Activated naive CD4-positive, alpha-beta T cell treated with anti-CD3 and anti-CD28 coated beads, Interleukin-2, amount 10 ng/mL, durations not matched to agents 7 days and 5 days (primary cell): ENCODE measurements at regions not wholly inside any gene's neighbourhood (a gene's known extent, or its start where the extent isn't known, plus 50 kb on each side); places are given as distances from the start of the nearest gene placed in this dataset.

ENCODE experiments used
- CTCF ChIA-PET: fragments of 350-600 bp; sonication (Branson Sonifier 250); formaldehyde crosslinking; loops from one replicate; lab custom pipeline; 2021; ENCODE audit warnings: antibody characterized with exemption; lab: Charles Lee
- DNase-seq: peaks from one replicate; pipeline ENCODE4 v3.0.0-alpha.2; 2020
- H3K27ac Mint-ChIP-seq: one replicate; pipeline ENCODE4 v1.8.0; 2021; ENCODE audit warnings: mild to moderate bottlenecking, moderate library complexity, mixed read lengths
- H3K27me3 Mint-ChIP-seq: one replicate; pipeline ENCODE4 v1.8.0; 2021; ENCODE audit warnings: mild to moderate bottlenecking, mixed read lengths
- H3K36me3 Mint-ChIP-seq: one replicate; pipeline ENCODE4 v1.8.0; 2021; ENCODE audit warnings: mixed read lengths
- H3K4me1 Mint-ChIP-seq: one replicate; pipeline ENCODE4 v1.8.0; 2021; ENCODE audit warnings: mixed read lengths
- H3K4me3 Mint-ChIP-seq: one replicate; pipeline ENCODE4 v1.8.0; 2021; ENCODE audit warnings: mild to moderate bottlenecking, moderate library complexity, mixed read lengths
- H3K9me3 Mint-ChIP-seq: one replicate; pipeline ENCODE4 v1.8.0; 2021; ENCODE audit warnings: mixed read lengths

- CTCF ChIA-PET, result no interaction called here
- Mint-ChIP-seq H3K27me3 (peaks cover 72% of the 10 kb centered on the region), H3K36me3 (no peaks in the 10 kb centered on the region), H3K4me3 (no peak overlapping the region), H3K9me3 (peaks cover 20% of the 10 kb centered on the region), H3K4me1 (no peaks in the 10 kb centered on the region), H3K27ac (no peak overlapping the region)
- no peak for DNase-seq
Measured at GRCh38 chr17:73731733-73732132, 87.5 kb upstream of the SDK2 start.

DNA sequence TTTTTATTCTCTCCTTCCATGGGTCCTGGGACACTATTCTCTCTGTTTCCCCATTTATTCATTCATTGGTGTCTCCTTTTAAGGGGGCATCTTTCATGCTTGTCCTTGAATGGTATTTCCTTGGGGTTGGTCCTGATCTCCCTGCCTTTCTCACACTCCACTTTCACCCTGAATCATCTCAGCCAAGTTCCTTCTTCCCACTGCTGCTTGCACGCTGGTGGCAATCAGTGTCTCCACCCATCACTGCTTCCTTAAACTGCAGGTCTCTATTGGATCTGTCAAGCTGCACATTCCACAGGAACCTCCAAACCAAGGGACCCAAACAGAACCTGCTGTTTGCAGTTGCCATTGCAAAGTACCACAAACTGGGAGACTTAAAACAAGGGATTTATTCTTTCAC, 89.3 kb upstream of the SDK2 start:
- no peak for DNase-seq
- Mint-ChIP-seq H3K4me3 (no peak overlapping the region), H3K9me3 (peaks cover 20% of the 10 kb centered on the region), H3K27ac (no peak overlapping the region), H3K36me3 (no peaks in the 10 kb centered on the region), H3K4me1 (no peaks in the 10 kb centered on the region), H3K27me3 (peaks cover 75% of the 10 kb centered on the region)
- CTCF ChIA-PET, result no interaction called here

GRCh38 chr17:73735245-73735644, 91.0 kb upstream of the SDK2 start:
- CTCF ChIA-PET, result no interaction called here
- no peak overlapping the region for H3K4me3 Mint-ChIP-seq
- peaks cover 80% of the 10 kb centered on the region for H3K27me3 Mint-ChIP-seq
- H3K4me1 Mint-ChIP-seq, result no peaks in the 10 kb centered on the region
- H3K9me3 Mint-ChIP-seq, result peaks cover 16% of the 10 kb centered on the region
- no peak for DNase-seq
- no peak overlapping the region for H3K27ac Mint-ChIP-seq
- no peaks in the 10 kb centered on the region for H3K36me3 Mint-ChIP-seq

DNA sequence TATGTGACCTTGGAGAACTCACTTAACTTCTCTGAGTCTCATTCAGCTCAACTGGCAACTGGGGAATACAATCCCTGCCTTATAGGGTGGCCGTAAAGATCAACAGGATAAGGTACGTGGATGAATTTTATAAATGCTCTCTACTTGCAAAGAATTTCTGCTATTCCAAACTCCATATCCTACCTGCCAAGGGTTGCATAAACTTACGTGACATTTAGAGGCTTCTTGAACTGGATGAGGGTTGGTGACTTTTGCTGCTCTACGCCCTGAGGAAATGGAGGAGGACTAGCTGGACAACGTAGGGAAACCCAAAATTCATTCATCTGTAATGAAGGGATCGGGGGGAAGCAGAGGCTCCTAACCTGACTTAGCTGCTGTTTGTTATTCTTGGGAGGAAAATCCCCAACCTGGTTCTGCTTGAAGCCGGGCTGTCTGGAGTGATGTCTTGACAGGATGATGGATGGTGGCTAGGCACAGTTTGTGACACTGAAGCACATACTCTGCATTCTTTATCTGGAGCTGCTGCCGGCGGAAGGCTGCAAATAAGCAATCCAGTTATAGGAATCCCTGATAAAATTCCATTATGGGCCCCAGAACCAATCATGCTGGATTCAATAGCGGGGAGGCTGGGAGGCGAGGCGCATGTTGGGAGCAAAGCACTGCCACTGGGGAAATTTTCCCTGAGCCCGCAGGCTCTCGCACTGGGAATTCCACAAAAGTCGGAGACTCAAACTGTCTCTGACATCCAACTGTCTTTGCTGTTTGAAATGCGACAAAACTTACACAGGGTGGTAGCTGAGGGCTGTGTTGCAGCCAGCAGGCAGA, 94.7 kb upstream of the SDK2 start:
- peaks cover 96% of the 10 kb centered on the region for H3K27me3 Mint-ChIP-seq
- H3K27ac Mint-ChIP-seq, result no peak overlapping the region
- no peaks in the 10 kb centered on the region for H3K9me3 Mint-ChIP-seq
- CTCF ChIA-PET, result no interaction called here
- H3K36me3 Mint-ChIP-seq, result no peaks in the 10 kb centered on the region
- no peak overlapping the region for H3K4me3 Mint-ChIP-seq
- DNase-seq, result no peak
- H3K4me1 Mint-ChIP-seq, result no peaks in the 10 kb centered on the region

- DNase-seq, result no peak
- H3K27ac Mint-ChIP-seq, result no peak overlapping the region
- H3K4me3 Mint-ChIP-seq, result no peak overlapping the region
- no peaks in the 10 kb centered on the region for H3K36me3 Mint-ChIP-seq
- no peaks in the 10 kb centered on the region for H3K4me1 Mint-ChIP-seq
- CTCF ChIA-PET, result no interaction called here
- H3K27me3 Mint-ChIP-seq, result peaks cover 88% of the 10 kb centered on the region
- no peaks in the 10 kb centered on the region for H3K9me3 Mint-ChIP-seq
Measured at GRCh38 chr17:73740370-73740769, 96.1 kb upstream of the SDK2 start.

DNA sequence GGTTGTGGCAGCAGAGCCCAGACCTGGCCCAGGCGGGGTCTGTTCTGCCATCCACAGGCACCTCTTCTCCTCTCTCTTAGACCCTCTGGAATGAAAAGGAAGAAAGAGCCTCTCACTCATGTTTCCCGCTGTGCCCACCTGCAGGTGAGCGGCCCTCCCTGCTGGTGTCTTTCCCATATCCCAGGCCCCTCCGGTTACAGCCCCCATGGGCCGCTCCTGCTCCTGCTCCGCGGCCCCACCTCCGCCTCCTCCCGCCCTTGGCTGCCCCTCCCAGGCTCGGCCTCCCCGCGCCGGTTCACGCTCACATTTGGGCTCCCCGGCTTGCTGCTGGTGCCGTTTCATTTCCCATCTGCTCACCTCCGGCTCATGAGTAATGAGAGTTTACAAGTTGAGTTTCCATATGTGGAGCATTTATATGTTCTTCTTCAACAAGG, 98.7 kb upstream of the SDK2 start:
- H3K9me3 Mint-ChIP-seq, result no peaks in the 10 kb centered on the region
- H3K36me3 Mint-ChIP-seq, result no peaks in the 10 kb centered on the region
- H3K27ac Mint-ChIP-seq, result no peak overlapping the region
- H3K4me1 Mint-ChIP-seq, result no peaks in the 10 kb centered on the region
- CTCF ChIA-PET, result no interaction called here
- peaks cover 86% of the 10 kb centered on the region for H3K27me3 Mint-ChIP-seq
- no peak for DNase-seq
- no peak overlapping the region for H3K4me3 Mint-ChIP-seq

DNA sequence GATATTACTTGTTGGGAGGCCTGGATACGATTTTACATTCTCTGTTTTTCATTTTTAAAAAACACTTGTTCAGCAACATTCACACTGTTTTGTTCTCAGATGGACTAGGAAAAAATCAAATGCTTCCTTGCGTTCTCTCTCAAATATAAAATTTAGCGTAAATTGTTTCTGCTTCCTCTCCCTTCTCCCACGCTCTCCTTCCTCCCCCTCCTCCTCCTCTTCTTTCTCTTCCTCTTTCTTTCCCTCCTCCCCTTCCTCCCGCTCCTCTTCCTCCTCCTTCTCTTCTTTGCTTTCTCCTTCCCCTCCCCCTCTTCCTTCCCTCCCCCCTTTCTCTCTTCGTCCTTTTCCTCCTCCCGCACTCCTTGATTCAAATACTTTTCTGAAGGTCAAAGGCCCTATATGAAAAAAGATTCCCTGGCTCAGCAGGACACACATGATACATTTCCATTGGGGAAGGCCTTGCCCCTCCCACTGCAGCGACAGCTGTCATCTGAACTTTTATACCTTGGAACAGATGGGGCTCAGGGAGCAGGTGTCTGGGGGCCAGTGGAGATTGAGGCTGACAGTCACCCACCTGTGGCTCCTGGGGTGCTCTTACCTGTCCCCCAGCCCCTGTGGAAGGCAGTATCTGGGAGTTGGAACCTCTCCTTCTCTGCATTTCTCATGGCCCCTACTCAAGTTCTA, 99.4 kb upstream of the SDK2 start:
- H3K36me3 Mint-ChIP-seq, result no peaks in the 10 kb centered on the region
- H3K27ac Mint-ChIP-seq, result no peak overlapping the region
- CTCF ChIA-PET, result no interaction called here
- no peak overlapping the region for H3K4me3 Mint-ChIP-seq
- H3K9me3 Mint-ChIP-seq, result no peaks in the 10 kb centered on the region
- H3K27me3 Mint-ChIP-seq, result peaks cover 80% of the 10 kb centered on the region
- H3K4me1 Mint-ChIP-seq, result no peaks in the 10 kb centered on the region
- DNase-seq, result no peak

DNA sequence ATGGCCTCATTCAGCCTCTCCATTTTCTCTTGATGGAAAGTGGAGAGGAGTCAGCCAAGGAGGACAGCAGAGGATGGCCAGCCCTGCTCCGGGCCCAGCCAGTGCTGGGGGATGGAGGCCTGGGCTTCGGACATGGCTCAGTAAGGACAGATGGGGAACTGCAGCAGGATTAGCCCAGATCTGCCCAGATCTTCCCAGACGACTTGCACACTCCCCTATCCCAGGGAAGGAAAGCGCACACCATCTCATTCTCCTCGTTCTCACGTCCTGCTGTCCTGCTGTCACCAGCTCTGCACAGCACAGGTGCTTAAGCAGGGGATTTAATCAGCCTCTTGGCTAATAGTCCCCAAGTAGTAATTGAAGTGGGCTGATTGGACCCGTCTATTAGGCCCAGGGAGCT, 100.2 kb upstream of the SDK2 start:
- H3K27ac Mint-ChIP-seq, result no peak overlapping the region
- no peaks in the 10 kb centered on the region for H3K9me3 Mint-ChIP-seq
- H3K4me1 Mint-ChIP-seq, result no peaks in the 10 kb centered on the region
- no peak for DNase-seq
- H3K4me3 Mint-ChIP-seq, result no peak overlapping the region
- CTCF ChIA-PET, result no interaction called here
- H3K27me3 Mint-ChIP-seq, result peaks cover 72% of the 10 kb centered on the region
- H3K36me3 Mint-ChIP-seq, result no peaks in the 10 kb centered on the region

DNA sequence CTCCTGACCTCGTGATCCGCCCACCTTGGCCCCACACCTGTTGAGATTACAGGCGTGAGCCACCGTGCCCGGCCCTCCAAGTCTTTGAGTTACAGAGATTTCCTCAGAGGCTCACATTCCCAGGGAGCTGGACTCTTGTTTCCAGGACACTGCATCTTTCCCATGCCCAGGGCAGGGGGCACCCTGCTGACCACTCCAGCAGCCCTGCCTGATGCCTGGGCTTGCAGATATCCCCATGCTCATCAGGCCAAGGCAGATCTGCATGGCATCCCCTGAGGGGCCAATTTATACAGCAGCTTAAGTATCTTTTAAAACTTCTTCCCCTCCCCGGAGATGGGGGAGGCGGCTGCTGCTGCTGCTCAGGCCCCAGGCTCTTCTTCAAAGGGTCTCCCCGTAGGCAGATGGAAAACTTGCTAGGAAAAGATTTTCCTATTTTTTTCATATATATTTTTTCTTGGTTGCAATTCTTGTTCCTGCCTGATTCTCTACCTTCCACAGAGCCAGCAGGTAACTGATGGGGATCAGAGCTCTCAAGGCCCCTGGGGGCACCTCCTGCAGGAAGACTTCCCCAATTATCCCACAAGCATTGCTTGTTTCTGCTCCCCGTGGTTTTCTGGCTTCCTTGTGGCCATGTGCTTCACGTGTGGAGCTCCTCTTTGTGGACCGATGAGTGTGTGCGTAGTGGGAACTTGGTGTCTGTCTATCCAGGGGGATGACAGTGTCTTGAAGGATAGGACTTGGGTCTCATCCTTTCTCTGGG, 102.2 kb upstream of the SDK2 start:
- CTCF ChIA-PET, result interaction anchor here (0.6 kb wide), 1 partner anchor 1503 kb away, joined by 3 read pairs; no protein-coding TSS in a partner anchor
- no peaks in the 10 kb centered on the region for H3K9me3 Mint-ChIP-seq
- no peaks in the 10 kb centered on the region for H3K4me1 Mint-ChIP-seq
- no peak overlapping the region for H3K4me3 Mint-ChIP-seq
- H3K27ac Mint-ChIP-seq, result no peak overlapping the region
- no peak for DNase-seq
- H3K27me3 Mint-ChIP-seq, result peaks cover 57% of the 10 kb centered on the region
- no peaks in the 10 kb centered on the region for H3K36me3 Mint-ChIP-seq

GRCh38 chr17:73747221-73748002, 103.2 kb upstream of the SDK2 start:
- peaks cover 49% of the 10 kb centered on the region for H3K27me3 Mint-ChIP-seq
- no peak for DNase-seq
- CTCF ChIA-PET, result no interaction called here
- H3K9me3 Mint-ChIP-seq, result no peaks in the 10 kb centered on the region
- no peak overlapping the region for H3K4me3 Mint-ChIP-seq
- no peaks in the 10 kb centered on the region for H3K4me1 Mint-ChIP-seq
- no peak overlapping the region for H3K27ac Mint-ChIP-seq
- H3K36me3 Mint-ChIP-seq, result no peaks in the 10 kb centered on the region

DNA sequence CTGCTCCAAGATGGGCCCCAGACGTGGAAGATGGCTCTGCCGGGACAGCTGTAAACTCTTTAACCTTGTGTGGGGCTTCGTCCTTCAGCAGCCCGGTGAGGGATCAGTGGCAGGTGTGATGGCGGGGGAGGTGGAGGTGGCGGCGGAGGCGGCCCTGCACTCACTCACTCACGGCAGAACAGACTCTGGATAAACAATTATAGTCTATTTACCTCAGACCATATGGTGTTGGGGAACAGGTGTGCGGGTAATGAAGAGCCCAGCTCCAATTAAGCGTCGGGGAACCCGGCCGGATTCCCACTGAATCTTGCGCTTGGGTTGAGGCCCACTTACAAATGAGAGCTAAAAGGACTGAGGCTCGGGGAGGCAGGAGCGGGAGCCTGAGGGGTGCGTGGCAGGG, 104.3 kb upstream of the SDK2 start:
- Mint-ChIP-seq H3K27ac (no peak overlapping the region), H3K4me3 (no peak overlapping the region), H3K4me1 (no peaks in the 10 kb centered on the region), H3K27me3 (peaks cover 42% of the 10 kb centered on the region), H3K9me3 (no peaks in the 10 kb centered on the region), H3K36me3 (no peaks in the 10 kb centered on the region)
- DNase-seq, result no peak
- CTCF ChIA-PET, result no interaction called here

- Mint-ChIP-seq H3K27me3 (peaks cover 35% of the 10 kb centered on the region), H3K4me3 (no peak overlapping the region), H3K36me3 (no peaks in the 10 kb centered on the region), H3K27ac (no peak overlapping the region), H3K4me1 (no peaks in the 10 kb centered on the region), H3K9me3 (no peaks in the 10 kb centered on the region)
- CTCF ChIA-PET, result no interaction called here
- DNase-seq, result no peak
Measured at GRCh38 chr17:73749337-73749823, 105.1 kb upstream of the SDK2 start.

GRCh38 chr17:73749928-73750605, 105.8 kb upstream of the SDK2 start:
- Mint-ChIP-seq H3K4me3 (no peak overlapping the region), H3K36me3 (no peaks in the 10 kb centered on the region), H3K27ac (no peak overlapping the region), H3K27me3 (peaks cover 40% of the 10 kb centered on the region), H3K9me3 (no peaks in the 10 kb centered on the region), H3K4me1 (no peaks in the 10 kb centered on the region)
- no peak for DNase-seq
- CTCF ChIA-PET, result no interaction called here
